NCI-H1092 (cell line): ENCODE measurements at regions not wholly inside any gene's neighbourhood (a gene's known extent, or its start where the extent isn't known, plus 50 kb on each side); places are given as distances from the start of the nearest gene placed in this dataset.
"Not testable (repeated sequence)": the region's sequence is repeated elsewhere in the genome, so short reads cannot be mapped to it uniquely, and the experiment has no call there.

ENCODE experiments used
- DNase-seq: peaks from one replicate; lab custom pipeline; 2025; lab: John Stamatoyannopoulos, UW

DNA sequence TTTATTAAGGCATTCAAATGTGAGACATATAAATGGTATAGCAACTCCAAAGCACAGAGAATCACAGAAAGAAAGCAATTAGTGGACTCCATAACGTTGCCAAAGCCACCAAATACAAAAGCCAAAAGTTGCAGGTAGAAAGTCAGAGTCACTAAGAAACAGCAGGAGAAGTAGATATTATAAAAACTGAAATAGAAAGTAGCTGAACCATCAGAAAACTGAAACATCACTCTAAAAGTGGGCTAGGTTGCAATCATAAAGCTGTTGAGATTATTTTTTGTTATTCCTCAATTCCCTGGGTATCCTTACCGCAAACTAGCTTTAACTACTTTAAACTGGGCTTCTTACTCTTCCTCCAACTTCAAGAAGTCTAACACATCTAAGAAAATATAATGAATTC is 108.1 kb upstream of the ARRDC3 start:
- DNase-seq: no peak

DNA sequence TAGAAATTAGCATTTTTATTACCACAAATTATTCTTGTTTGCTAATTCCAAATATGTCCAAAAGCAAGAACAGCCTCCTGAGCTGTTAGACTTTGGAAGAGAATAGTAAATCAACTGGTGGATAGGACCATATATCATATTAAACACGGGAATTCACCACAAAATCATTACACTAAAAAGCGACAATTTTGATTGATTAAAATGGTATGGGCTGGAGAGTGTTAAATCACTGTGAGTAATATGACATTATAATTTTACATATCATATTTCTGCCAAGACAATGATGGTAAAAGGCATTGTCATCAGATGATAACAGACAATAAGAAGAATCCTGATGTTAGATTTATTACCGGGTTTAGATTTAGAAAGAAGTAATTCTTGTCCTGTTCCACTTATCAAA is 107.2 kb upstream of the ARRDC3 start:
- no peak for DNase-seq

DNA sequence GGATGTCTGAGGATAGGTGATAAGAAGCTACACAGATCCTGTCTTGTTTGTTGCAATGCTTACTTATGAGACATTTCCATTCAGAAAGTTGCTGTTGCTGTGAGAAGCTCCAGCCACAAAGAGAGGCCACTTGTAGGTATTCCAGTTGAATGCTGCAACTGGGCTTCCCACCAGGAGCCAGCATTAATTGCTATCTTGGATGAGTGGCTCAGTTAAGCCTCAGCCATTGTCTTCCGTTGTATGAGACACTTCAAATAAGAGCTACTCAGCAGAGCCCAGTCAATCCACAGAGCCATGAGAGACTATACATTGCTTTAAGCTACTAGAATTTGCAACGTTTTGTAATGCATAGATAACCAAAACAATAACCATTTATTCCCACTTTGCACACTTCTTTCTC is 104.3 kb upstream of the ARRDC3 start:
- no peak for DNase-seq

- no peak for DNase-seq
Measured at GRCh38 chr5:91486638-91487037, 103.5 kb upstream of the ARRDC3 start.

GRCh38 chr5:91484662-91485061 is 101.5 kb upstream of the ARRDC3 start:
- DNase-seq: no peak

DNA sequence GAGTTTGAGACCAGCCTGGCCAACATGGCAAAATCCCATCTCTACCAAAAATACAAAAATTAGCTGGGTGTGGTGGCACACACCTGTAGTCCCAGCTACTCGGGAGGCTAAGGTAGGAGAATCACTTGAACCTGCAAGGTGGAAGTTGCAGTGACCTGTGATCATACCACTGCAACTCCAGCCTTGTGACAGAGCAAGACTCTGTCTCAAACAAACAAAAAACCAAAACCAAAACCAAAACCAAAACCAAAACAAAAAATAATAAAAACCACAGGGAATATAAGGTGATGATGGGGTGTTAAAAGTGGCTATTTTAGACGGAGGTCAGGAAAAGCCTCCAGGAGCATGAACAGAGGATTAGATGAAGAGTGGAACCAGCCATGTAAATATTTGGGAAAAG is 96.3 kb upstream of the ARRDC3 start:
- DNase-seq: not testable (repeated sequence)

GRCh38 chr5:91478096-91478495 is 95.0 kb upstream of the ARRDC3 start:
- DNase-seq: no peak

DNA sequence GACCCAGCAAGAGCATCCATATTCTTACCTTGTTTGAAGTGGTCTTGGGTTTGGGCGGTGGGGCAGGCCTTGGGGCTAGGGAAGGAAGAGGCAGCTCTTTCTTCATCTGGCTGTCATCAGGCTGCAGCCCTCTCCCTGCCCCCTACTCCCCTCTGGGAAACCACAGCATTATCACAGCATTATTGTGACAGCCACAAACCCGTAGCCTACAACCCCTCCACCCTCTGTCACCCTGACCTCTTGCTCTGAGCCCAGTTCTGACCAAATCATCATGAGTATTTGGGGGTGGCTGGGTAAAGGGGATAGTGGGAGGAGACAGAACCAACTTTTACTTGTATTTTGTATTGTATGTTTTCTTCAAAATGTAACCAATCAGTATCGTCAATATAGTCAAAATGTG is 94.3 kb upstream of the ARRDC3 start:
- no peak for DNase-seq

- no peak for DNase-seq
Measured at GRCh38 chr5:91474201-91474600, 91.1 kb upstream of the ARRDC3 start.

- no peak for DNase-seq
Measured at GRCh38 chr5:91472631-91473030, 89.5 kb upstream of the ARRDC3 start.

GRCh38 chr5:91469517-91470165 is 86.5 kb upstream of the ARRDC3 start:
- no peak for DNase-seq

GRCh38 chr5:91468651-91469422 is 85.7 kb upstream of the ARRDC3 start:
- DNase-seq: no peak

DNA sequence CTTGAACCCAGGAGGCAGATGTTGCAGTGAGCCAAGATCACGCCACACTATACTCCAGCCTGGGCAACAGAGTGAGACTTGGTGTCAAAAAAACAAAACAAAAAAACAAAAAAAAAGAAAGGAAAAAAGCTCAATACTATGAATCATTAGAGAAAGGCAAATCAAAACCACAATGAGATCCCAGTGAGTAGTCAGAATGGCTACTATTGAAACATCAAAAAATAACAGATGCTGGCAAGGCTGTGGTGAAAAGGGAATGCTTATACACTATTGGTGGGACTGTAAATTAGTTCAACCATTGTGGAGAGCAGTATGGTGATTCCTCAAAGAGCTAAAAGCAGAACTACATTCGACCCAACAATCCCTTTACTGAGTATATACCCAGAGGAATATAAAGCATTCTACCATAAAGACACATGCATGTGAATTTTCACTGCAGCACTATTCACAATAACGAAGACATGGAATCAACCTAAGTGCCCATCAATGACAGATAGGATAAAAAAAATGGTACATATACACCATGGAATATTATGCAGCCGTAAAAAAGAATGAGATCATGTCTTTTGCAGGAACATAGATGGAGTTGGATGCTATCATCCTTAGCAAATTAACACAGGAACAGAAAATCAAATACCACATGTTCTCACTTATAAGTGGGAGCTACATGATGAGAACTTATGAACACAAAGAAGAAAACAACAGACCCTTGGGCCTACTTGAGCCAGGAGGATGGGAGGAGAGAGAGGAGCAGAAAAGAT is 81.9 kb upstream of the ARRDC3 start:
- DNase-seq: no peak

- DNase-seq: no peak
Measured at GRCh38 chr5:91457681-91458058, 74.6 kb upstream of the ARRDC3 start.

DNA sequence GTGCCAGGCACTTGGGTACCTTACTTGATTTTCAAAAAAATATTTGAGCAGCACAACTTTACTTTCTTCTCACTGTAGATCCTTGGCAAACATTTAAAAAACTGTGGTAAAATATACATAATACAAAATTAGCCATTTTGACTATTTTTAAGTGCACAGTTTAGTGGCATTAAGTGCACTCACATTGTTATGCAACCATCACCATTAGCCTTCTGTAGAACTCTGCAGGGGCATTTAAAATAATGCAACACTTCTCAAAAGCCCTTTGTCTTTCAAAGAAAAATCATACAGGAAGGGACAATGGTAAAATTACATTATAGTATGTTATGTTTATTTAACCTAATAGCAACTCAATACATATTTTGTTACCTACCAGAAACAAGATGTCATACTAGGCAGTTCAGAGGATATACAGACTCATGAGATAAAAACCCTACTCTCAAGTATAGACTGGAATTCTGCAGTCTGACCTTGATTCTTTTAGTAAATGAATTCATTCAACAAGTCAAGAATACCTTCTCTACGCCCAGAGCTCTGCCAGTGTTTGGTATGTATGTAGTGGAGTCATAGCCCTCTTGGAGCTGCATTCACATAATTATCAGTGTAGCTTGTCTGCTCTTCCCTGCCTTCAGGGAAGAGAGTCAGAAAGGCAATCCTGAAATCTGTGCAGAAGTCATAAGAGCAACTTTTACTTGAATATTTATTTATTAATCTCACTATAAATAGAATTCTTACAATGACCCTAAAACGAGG is 74.0 kb upstream of the ARRDC3 start:
- no peak for DNase-seq

- no peak for DNase-seq
Measured at GRCh38 chr5:91449083-91449482, 66.0 kb upstream of the ARRDC3 start.

DNA sequence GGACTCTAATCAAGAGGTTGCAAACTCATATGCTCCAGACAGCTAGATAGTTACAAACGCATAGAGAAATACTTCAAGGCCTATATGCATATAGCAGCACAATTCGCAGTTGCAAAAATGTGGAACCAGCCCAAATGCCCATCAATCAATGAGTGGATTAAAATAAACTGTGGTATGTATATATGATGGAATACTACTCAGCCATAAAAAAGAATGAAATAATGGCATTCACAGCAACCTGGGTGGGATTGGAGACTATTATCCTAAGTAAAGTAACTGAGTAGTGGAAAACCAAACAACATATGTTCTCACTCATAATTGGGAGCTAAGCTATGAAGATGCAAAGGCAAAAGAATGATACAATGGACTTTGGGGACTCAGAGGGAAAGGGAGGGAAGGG is 65.0 kb upstream of the ARRDC3 start:
- DNase-seq: not testable (repeated sequence)

DNA sequence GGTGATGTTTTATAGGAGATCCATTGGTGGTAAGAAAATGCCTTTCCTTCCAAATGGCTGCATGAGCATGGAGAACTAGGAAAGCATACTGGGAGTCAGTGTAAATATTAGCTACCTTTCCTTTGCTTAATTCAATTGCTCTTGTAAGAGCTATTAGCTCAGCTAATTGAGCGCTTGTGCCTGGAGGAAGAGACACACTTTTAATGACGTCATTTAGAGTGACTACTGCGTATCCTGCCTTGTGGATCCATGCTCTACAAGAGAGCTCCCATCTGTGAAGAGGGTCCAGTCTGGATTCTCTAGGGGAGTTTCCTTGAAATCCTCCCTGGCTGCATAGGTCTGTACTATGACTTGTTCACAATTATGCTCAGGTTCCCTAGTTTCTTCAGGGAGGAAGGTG is 63.8 kb upstream of the ARRDC3 start:
- DNase-seq: not testable (repeated sequence)

- no peak for DNase-seq
Measured at GRCh38 chr5:91443761-91444467, 60.8 kb upstream of the ARRDC3 start.

GRCh38 chr5:91443023-91443422 is 59.9 kb upstream of the ARRDC3 start:
- DNase-seq: no peak

DNA sequence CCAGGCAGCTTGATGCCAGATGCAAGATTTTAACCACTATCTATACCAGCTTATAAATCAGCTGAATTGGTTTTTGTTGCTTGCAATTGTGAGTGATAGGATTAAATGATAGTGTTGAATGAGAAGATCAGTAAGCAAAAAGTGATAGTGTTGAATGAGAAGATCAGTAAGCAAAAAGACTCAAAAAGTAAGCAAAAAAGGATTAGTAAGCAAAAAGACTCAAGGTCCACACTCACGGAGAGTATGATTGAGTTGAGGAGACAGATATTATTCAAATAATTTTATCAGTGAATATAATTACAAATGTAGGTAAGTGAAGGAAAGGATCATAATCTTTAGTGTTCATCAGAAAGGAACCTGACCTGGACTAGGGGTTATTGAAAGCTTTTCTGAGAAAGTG is 58.0 kb upstream of the ARRDC3 start:
- DNase-seq: no peak

DNA sequence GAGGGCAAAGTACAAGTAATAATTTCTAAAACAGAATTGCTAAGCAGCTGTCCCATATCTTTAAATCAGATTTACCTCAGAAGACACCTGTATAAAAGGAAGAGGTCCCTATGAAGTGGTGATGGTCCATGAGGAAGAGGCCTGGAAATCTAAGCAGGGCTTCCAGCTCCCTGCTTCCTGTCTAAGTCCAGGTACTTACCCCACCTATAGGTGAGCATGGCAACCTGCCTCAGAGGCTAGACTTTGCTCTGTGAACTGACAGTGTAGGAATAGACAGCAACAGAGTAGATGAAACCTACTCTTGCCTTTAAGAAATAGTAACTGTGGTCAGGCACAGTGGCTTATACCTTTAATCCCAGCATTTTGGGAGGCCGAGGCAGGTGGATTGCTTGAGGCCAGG is 55.8 kb upstream of the ARRDC3 start:
- no peak for DNase-seq
